ENCODE measurements at regions not wholly inside any gene's neighbourhood (a gene's known extent, or its start where the extent isn't known, plus 50 kb on each side); places are given as distances from the start of the nearest gene placed in this dataset.

DNA sequence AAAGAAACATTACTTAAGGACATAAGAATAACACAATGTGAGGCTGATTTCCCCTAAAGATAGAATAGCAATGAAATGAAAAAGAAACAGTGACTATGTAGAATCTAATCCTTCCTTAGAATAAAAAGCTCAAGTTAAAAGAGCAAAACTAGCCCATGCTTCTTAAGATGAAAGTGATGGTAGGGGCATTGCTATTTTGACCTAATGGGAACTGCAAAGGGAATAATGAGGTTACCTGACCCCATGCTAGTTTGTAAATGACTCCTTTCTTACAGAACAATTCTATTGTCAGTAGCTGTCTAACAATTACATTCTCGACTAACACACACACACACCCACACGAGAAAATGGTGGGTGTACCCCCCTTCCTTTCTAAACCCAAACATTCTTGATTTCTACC is 575.8 kb downstream of the CSNK1G3 start:
- Mint-ChIP-seq H3K27ac (no peak overlapping the region), H3K4me1 (ENCODE audit: low read depth in 2 of 2) (no peaks in the 10 kb centered on the region), H3K27me3 (no peaks in the 10 kb centered on the region), H3K4me3 (no peak overlapping the region), H3K9me3 (peaks cover 11% of the 10 kb centered on the region), H3K36me3 (no peaks in the 10 kb centered on the region)
- ATAC-seq (no peak), DNase-seq (ENCODE audit: low spot score) (no peak)

DNA sequence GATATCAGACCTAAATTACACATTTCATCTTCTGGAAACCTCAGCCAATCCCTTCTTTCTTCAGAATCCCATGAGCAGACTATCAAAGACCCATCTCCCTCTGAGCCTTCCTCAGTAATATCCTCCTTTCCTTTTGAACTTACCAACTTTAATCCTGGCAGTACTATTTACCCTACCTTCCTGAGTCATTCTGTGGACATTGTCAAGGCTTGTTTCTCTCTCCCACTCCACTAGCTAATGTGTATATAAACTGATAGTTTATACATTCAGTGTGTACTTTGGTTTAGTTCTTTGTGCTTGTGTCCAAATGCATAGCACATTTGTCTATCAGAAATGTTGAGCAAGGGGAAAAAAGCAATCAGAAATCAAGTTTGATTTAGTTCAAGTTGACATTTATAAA is 568.3 kb downstream of the CSNK1G3 start:
- no peak for DNase-seq (ENCODE audit: low spot score)
- no peak overlapping the region for H3K27ac Mint-ChIP-seq
- no peaks in the 10 kb centered on the region for H3K4me1 Mint-ChIP-seq (ENCODE audit: low read depth in 2 of 2)
- H3K4me3 Mint-ChIP-seq, result no peak overlapping the region
- H3K36me3 Mint-ChIP-seq, result no peaks in the 10 kb centered on the region
- H3K9me3 Mint-ChIP-seq, result peaks cover 22% of the 10 kb centered on the region
- no peak for ATAC-seq
- no peaks in the 10 kb centered on the region for H3K27me3 Mint-ChIP-seq

DNA sequence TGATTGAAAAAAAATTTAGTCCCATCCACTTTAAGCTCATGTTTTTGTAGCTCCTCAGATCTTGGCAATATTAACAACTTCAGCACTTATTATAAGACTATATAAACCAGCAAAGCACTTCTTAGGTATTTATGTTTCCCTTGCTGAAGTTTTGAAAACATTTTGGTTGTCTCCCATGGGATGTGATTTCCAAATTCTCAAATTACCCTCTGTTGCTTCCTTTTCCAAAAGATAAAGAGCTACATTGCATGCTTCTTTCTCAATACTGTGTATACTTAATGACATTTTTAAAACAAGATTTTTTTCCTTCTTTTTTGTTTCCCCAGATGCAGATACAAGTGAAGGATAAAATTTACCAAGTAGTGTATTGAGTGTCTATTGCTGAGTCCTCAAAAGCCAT is 567.1 kb downstream of the CSNK1G3 start:
- no peak overlapping the region for H3K4me3 Mint-ChIP-seq
- H3K9me3 Mint-ChIP-seq, result peaks cover 20% of the 10 kb centered on the region
- DNase-seq (ENCODE audit: low spot score) (no peak), ATAC-seq (no peak)
- no peak overlapping the region for H3K27ac Mint-ChIP-seq
- H3K36me3 Mint-ChIP-seq, result peaks cover 3% of the 10 kb centered on the region
- H3K27me3 Mint-ChIP-seq, result no peaks in the 10 kb centered on the region
- H3K4me1 Mint-ChIP-seq (ENCODE audit: low read depth in 2 of 2), result no peaks in the 10 kb centered on the region

DNA sequence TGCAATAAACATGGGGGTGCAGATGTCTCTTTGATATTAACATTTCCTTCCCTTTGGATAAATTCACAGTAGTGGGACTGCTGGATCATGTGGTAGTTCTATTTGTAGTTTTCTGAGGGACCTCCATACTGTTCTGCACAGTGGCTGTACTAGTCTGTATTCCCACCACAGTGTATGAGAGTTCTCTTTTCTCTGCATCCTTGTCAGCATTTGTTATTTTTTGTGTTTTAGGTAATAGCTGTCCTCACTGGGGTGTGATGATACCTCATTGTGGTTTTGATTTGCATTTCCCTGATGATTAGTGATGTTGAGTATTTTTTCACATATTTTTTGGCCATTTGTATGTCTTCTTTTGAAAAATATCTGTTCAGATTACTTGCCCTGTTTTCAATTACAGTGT is 562.5 kb downstream of the CSNK1G3 start:
- ATAC-seq, result no peak
- H3K27me3 Mint-ChIP-seq, result no peaks in the 10 kb centered on the region
- H3K9me3 Mint-ChIP-seq, result peaks cover 10% of the 10 kb centered on the region
- DNase-seq (ENCODE audit: low spot score), result no peak
- H3K36me3 Mint-ChIP-seq, result peaks cover 4% of the 10 kb centered on the region
- H3K4me1 Mint-ChIP-seq (ENCODE audit: low read depth in 2 of 2), result no peaks in the 10 kb centered on the region
- H3K4me3 Mint-ChIP-seq, result no peak overlapping the region
- H3K27ac Mint-ChIP-seq, result no peak overlapping the region

DNA sequence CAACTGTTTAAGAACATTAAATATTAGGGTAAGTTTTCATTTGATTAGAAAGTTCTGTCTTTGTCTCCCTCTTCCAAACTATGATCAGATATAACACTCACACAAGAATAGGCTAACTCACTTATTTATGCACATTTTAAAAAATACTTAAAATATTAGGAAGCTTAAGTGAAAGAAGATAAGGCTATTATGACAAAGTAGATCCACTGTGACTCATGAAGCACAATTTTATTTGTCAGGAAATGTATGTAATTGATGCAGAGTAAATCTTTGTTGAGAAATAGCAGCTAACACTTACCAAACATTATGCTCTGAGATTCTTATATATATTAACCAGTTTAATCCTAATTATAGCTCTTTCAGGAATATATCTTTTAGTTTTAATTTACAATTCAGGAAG is 560.6 kb downstream of the CSNK1G3 start:
- ATAC-seq (no peak), DNase-seq (ENCODE audit: low spot score) (no peak)
- H3K27ac Mint-ChIP-seq, result no peak overlapping the region
- peaks cover 4% of the 10 kb centered on the region for H3K36me3 Mint-ChIP-seq
- H3K27me3 Mint-ChIP-seq, result no peaks in the 10 kb centered on the region
- peaks cover 7% of the 10 kb centered on the region for H3K9me3 Mint-ChIP-seq
- H3K4me1 Mint-ChIP-seq (ENCODE audit: low read depth in 2 of 2), result no peaks in the 10 kb centered on the region
- no peak overlapping the region for H3K4me3 Mint-ChIP-seq

DNA sequence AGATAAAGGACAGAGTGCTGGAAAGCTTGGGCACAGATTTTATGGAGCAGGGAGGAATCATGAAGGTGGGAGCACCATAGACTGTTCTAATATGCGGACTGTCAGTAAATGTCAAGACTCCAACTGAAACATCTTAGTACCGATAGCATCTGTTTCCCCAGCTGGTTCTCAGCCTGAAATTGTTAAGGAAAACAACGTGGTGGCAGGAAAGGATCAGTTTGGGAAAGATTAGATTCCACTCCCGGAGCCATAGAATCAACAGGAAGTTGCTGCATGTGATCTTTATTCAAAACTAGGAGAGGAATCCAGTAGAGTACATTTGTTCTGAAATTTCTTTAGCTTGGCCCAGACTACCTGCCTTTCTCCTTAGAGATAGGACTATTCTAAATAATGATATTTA is 559.1 kb downstream of the CSNK1G3 start:
- peaks cover 3% of the 10 kb centered on the region for H3K9me3 Mint-ChIP-seq
- H3K27me3 Mint-ChIP-seq, result no peaks in the 10 kb centered on the region
- ATAC-seq (no peak), DNase-seq (ENCODE audit: low spot score) (no peak)
- peaks cover 4% of the 10 kb centered on the region for H3K36me3 Mint-ChIP-seq
- H3K27ac Mint-ChIP-seq, result no peak overlapping the region
- H3K4me1 Mint-ChIP-seq (ENCODE audit: low read depth in 2 of 2), result no peaks in the 10 kb centered on the region
- H3K4me3 Mint-ChIP-seq, result no peak overlapping the region

DNA sequence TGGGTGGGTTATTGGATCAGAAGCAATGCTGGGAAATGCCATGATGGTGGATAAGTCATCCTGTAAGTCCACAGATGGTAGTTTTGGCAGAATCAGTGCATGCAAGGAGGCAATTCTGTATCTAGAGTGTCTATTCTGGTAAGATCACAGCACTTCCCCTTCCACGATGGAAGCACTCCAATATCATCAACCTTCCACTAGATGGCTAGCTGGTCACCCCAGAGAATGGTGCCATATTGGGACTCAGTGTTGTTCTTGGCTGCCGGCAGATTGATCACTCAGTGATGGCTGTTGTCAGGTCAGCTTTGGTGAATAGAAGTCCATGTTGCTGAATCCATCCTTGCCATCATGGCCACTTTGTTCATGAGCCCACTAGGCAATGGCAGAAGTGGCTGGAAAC is 553.5 kb downstream of the CSNK1G3 start:
- DNase-seq (ENCODE audit: low spot score), result no peak
- Mint-ChIP-seq H3K27me3 (no peaks in the 10 kb centered on the region), H3K9me3 (no peaks in the 10 kb centered on the region), H3K36me3 (no peaks in the 10 kb centered on the region), H3K27ac (no peak overlapping the region), H3K4me1 (ENCODE audit: low read depth in 2 of 2) (no peaks in the 10 kb centered on the region), H3K4me3 (no peak overlapping the region)
- no peak for ATAC-seq

DNA sequence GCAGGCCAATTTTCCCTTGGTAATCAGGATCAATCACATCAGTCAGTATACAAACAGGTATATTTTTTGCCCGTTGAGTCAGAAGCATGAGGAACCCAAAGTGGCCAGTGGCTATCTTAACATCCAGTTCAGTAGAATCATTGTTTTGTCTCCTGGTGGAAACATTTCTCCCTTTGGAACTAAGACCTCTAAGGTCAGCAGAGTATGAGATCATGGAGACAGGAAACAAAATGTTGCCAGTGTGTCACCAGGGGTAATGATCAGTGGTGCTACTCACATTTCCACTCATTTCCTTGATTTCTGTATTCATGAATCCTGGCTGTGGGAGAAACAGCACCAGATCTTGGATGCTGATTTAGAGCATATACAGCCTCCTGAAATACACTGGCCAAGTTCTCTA is 553.0 kb downstream of the CSNK1G3 start:
- DNase-seq (ENCODE audit: low spot score) (no peak), ATAC-seq (no peak)
- Mint-ChIP-seq H3K27ac (no peak overlapping the region), H3K9me3 (peaks cover 3% of the 10 kb centered on the region), H3K36me3 (no peaks in the 10 kb centered on the region), H3K4me1 (ENCODE audit: low read depth in 2 of 2) (no peaks in the 10 kb centered on the region), H3K4me3 (no peak overlapping the region), H3K27me3 (no peaks in the 10 kb centered on the region)

DNA sequence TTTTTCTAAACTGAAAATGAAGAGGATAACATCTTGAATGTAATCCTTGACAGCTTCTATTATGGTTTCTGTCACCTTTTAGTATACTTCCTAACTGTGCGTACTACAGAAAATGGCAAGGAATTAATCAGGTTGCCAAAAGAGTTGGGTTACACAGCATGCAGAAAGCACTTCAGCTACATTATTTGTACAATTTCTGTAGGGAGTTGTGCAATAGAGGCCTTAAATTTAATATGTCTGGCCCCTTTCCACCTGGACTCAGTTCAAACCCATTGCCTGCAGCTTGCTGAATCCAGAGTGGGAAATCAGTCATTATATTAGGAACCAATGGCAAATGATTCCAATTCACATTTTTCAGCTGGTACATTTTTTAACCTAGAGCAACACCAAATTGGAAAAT is 549.7 kb downstream of the CSNK1G3 start:
- H3K4me3 Mint-ChIP-seq, result no peak overlapping the region
- ATAC-seq (no peak), DNase-seq (ENCODE audit: low spot score) (no peak)
- H3K36me3 Mint-ChIP-seq, result no peaks in the 10 kb centered on the region
- H3K9me3 Mint-ChIP-seq, result peaks cover 3% of the 10 kb centered on the region
- peaks cover 0 to 2% of the 10 kb centered on the region in 2 donors for H3K27me3 Mint-ChIP-seq
- H3K27ac Mint-ChIP-seq, result no peak overlapping the region
- H3K4me1 Mint-ChIP-seq (ENCODE audit: low read depth in 2 of 2), result peaks cover 0 to 2% of the 10 kb centered on the region in 2 donors

DNA sequence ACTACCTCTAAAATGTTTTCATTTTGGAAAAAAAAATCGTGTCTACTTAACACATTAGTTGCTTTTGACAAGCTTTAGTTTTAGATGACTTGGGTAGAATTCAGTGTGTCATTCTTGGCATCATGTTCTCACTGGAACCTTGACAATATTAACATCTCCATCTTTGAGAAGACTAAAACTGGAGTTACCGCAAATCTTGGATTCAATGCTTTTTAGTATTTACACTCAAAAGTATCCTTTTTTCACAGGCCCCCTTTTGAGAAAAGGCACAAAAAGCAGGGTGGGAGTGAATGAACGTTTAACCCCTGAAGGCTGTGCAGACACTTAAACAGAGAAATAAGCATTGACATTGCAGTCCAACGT is 549.1 kb downstream of the CSNK1G3 start:
- Mint-ChIP-seq H3K27ac (no peak overlapping the region), H3K36me3 (no peaks in the 10 kb centered on the region), H3K4me1 (ENCODE audit: low read depth in 2 of 2) (peaks cover 0 to 2% of the 10 kb centered on the region in 2 donors), H3K4me3 (no peak overlapping the region), H3K27me3 (peaks cover 0 to 2% of the 10 kb centered on the region in 2 donors), H3K9me3 (peaks cover 3% of the 10 kb centered on the region)
- no peak for ATAC-seq
- DNase-seq (ENCODE audit: low spot score), result no peak

DNA sequence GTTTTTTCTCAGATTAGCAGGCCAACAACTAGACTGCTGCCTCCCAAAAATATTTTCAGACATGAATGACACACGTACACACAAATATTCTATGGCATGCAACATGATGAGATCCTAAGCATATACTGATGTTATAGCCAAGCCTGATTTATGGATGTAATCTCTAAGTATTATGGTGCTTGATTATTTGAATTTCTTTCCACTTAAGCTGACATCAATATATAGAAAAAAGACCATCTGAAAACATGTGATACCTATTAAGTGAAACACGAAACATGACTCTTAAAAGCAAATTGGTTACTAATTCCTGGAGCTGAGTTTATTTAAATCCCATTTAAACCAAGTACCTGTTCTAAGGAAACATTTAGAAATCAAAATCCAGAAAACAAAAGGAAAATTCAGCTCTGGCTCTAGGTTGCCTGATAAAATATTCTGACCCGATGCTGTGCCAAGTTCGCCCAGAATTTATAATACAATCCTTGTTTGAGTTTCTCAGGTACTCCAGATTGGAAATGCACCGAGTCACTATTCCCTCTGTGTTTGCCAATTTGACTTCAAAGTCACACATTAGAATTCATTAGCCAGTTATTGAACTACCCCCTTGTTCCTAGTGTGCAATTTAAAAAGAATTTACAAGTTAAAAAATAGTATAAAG is 548.6 kb downstream of the CSNK1G3 start:
- H3K4me3 Mint-ChIP-seq, result no peak overlapping the region
- H3K4me1 Mint-ChIP-seq (ENCODE audit: low read depth in 2 of 2), result peaks cover 0 to 2% of the 10 kb centered on the region in 2 donors
- peaks cover 0 to 2% of the 10 kb centered on the region in 2 donors for H3K27me3 Mint-ChIP-seq
- peaks cover 3% of the 10 kb centered on the region for H3K9me3 Mint-ChIP-seq
- no peaks in the 10 kb centered on the region for H3K36me3 Mint-ChIP-seq
- no peak for DNase-seq (ENCODE audit: low spot score)
- ATAC-seq, result no peak
- no peak overlapping the region for H3K27ac Mint-ChIP-seq

DNA sequence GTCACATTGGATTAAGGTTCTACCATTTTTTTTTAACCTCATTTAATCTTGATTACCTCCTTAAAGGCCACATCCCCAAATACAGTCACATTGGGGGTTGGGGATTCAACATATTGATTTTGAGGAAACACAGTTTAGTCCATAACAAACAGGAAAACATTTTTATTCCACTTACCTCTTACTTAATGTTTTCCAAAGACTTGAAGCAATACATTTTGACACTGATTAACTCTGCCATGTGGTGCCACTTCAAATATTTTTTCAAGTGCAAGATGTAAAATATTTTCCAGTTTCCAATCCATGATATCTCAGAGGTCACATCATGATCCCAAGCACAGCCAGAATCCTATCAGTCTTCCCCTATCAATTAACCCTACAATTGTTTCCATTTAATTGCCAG is 548.0 kb downstream of the CSNK1G3 start:
- H3K4me3 Mint-ChIP-seq, result no peak overlapping the region
- peaks cover 3% of the 10 kb centered on the region for H3K9me3 Mint-ChIP-seq
- no peak for ATAC-seq
- no peaks in the 10 kb centered on the region for H3K36me3 Mint-ChIP-seq
- H3K27ac Mint-ChIP-seq, result no peak overlapping the region
- H3K27me3 Mint-ChIP-seq, result peaks cover 0 to 2% of the 10 kb centered on the region in 2 donors
- no peak for DNase-seq (ENCODE audit: low spot score)
- peaks cover 0 to 2% of the 10 kb centered on the region in 2 donors for H3K4me1 Mint-ChIP-seq (ENCODE audit: low read depth in 2 of 2)

DNA sequence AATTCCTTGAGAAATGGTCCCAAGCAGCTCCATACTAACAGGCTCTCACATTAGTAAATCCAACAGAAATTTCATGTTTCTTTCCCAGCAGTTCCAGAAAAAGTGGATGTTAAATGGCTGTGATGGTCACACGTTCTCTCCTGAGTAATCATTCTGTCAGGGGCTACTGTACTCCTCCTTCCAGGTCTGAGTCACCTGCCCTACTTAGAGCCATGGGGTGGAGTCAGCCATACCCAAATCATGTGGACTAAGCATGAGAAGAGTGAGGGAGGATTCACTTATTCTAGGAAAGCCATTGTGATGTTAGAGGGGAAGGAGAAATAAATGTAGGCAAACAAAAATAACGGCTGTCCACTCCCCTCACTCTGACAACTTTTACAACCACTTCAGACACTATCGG is 547.2 kb downstream of the CSNK1G3 start:
- H3K9me3 Mint-ChIP-seq, result peaks cover 3% of the 10 kb centered on the region
- ATAC-seq (no peak), DNase-seq (ENCODE audit: low spot score) (no peak)
- no peak overlapping the region for H3K4me3 Mint-ChIP-seq
- no peaks in the 10 kb centered on the region for H3K36me3 Mint-ChIP-seq
- peaks cover 0 to 2% of the 10 kb centered on the region in 2 donors for H3K27me3 Mint-ChIP-seq
- peaks cover 0 to 2% of the 10 kb centered on the region in 2 donors for H3K4me1 Mint-ChIP-seq (ENCODE audit: low read depth in 2 of 2)
- no peak overlapping the region for H3K27ac Mint-ChIP-seq

DNA sequence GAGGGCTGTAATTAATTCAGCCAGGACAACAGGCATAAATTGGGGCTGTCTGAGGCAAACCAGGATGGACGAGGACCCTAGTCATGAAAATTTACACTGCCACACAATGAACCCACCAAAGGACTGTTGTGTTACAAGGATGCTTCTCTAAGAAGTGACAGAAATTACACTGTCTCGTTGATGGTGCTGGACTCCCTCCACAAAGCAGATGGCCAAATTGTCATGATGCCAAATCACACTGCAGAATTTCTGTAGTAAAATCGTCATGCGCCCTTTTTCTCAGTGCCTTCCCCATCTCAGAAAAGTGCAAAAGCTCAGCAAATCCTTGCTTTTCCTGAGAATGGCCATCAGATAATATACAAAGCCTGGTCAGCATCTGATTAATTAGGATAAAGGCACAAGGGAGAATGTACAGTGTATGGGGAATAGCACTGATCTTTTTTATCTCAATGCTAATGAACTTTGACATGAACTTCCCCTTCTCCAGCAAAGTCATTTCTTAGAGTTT is 545.8 kb downstream of the CSNK1G3 start:
- Mint-ChIP-seq H3K27me3 (peaks cover 0 to 2% of the 10 kb centered on the region in 2 donors), H3K4me3 (no peak overlapping the region), H3K36me3 (no peaks in the 10 kb centered on the region), H3K4me1 (ENCODE audit: low read depth in 2 of 2) (peaks cover 0 to 2% of the 10 kb centered on the region in 2 donors), H3K27ac (no peak overlapping the region), H3K9me3 (peaks cover 3% of the 10 kb centered on the region)
- DNase-seq (ENCODE audit: low spot score) (no peak), ATAC-seq (no peak)
